Brain microvascular endothelial cell (primary cell): ENCODE measurements at regions not wholly inside any gene's neighbourhood (a gene's known extent, or its start where the extent isn't known, plus 50 kb on each side); places are given as distances from the start of the nearest gene placed in this dataset.

Source experiments
- DNase-seq: peaks from one replicate; pipeline ENCODE4 v3.0.0-alpha.2; 2020
- H3K27ac ChIP-seq: fragments of 250-450 bp; sonication (Bioruptor Pico); 2 replicates; pipeline ENCODE4 v1.5.1; 2020; ENCODE audit warnings: mild to moderate bottlenecking, moderate library complexity
- H3K27me3 ChIP-seq: fragments of 250-450 bp; sonication (Bioruptor Pico); replicated peaks from 2 replicates; pipeline ENCODE4 v1.5.1; 2020; ENCODE audit warnings: mild to moderate bottlenecking
- H3K36me3 ChIP-seq: fragments of 250-450 bp; sonication (Bioruptor Pico); replicated peaks from 2 replicates; pipeline ENCODE4 v1.5.1; 2020; ENCODE audit warnings: mild to moderate bottlenecking
- H3K4me3 ChIP-seq: 2 replicates; pipeline ENCODE4 v1.5.1; 2011; ENCODE audit warnings: low read depth, mild to moderate bottlenecking, control low read depth, low read length, moderate library complexity
- in situ Hi-C: cut with HindIII; loops from 2 replicates; pipeline ENCODE4 v1.10.0; 2017; ENCODE audit warnings: low sequenced_read_pairs, low pct_ligation_motif_present
- TF ChIP-seq, protein P1 (sequence below): IDR thresholded peaks from 2 replicates; pipeline ENCODE4 v1.5.1; 2011; ENCODE audit warnings: low read depth, mild to moderate bottlenecking, moderate library complexity, low read length, control low read depth, inconsistent platforms; ENCODE audit errors: missing control alignments

DNA sequence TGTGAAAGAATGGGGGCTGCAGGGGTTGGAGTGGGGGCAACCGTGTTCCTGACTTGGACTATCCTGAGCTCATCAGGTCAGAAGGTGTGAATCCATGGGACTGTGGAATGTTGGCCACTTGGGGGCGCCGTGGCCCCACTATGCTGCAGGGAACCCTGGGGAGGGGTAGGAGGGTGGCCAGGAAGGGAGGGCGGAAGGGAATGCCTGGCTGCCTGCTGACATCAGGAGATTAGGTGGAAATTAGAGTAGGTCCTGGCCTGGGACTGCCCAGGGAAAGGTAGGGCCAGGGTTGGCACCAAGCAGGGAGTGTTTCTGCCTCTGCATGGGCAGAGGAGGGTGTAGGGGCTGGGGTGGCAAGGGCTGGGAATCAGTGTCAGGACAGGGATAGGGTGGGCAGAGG, 65.8 kb upstream of the PRSS58 start:
- Histone ChIP-seq H3K4me3 (no peak overlapping the region), H3K27ac (no peak overlapping the region), H3K27me3 (no peaks in the 10 kb centered on the region), H3K36me3 (no peaks in the 10 kb centered on the region)
- TF ChIP-seq, protein P1, sequence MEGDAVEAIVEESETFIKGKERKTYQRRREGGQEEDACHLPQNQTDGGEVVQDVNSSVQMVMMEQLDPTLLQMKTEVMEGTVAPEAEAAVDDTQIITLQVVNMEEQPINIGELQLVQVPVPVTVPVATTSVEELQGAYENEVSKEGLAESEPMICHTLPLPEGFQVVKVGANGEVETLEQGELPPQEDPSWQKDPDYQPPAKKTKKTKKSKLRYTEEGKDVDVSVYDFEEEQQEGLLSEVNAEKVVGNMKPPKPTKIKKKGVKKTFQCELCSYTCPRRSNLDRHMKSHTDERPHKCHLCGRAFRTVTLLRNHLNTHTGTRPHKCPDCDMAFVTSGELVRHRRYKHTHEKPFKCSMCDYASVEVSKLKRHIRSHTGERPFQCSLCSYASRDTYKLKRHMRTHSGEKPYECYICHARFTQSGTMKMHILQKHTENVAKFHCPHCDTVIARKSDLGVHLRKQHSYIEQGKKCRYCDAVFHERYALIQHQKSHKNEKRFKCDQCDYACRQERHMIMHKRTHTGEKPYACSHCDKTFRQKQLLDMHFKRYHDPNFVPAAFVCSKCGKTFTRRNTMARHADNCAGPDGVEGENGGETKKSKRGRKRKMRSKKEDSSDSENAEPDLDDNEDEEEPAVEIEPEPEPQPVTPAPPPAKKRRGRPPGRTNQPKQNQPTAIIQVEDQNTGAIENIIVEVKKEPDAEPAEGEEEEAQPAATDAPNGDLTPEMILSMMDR, result peak; percentile 70
- in situ Hi-C loops, result no loop called here
- no peak for DNase-seq

DNA sequence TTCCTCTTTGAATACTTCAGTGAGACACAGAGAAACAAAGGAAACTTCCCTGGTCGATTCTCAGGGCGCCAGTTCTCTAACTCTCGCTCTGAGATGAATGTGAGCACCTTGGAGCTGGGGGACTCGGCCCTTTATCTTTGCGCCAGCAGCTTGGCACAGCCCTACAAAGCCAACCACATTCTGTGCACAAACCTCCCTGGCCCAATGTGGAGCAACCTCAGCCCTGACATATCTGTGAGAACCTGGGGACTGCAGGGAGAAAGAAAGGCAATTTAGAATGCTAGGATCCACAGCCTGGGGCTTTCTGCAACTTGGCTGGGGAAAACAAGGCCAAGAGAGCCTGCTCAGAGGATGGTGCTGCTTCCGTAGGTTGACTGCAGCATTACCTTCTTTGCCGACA, 63.5 kb upstream of the PRSS58 start:
- no peak overlapping the region for H3K4me3 ChIP-seq
- H3K36me3 ChIP-seq, result no peaks in the 10 kb centered on the region
- H3K27ac ChIP-seq, result no peak overlapping the region
- DNase-seq, result no peak
- TF ChIP-seq, protein P1, result no peak
- in situ Hi-C loops, result no loop called here
- no peaks in the 10 kb centered on the region for H3K27me3 ChIP-seq

DNA sequence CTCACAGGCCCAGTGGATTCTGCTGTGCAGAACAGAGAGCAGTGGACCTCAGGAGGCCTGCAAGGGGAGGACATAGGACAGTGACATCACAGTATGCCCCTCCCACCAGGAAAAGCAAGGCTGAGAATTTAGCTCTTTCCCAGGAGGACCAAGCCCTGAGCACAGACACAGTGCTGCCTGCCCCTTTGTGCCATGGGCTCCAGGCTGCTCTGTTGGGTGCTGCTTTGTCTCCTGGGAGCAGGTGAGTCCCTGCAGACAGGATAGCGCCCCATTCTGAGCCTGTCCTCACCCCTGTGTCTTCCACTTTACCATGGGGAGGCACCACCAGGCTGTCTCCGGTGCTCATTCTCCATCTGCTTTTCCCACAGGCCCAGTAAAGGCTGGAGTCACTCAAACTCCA, 63.0 kb upstream of the PRSS58 start:
- TF ChIP-seq, protein P1, result no peak
- in situ Hi-C loops, result no loop called here
- Histone ChIP-seq H3K36me3 (no peaks in the 10 kb centered on the region), H3K27me3 (no peaks in the 10 kb centered on the region), H3K27ac (no peak overlapping the region), H3K4me3 (no peak overlapping the region)
- DNase-seq, result no peak

DNA sequence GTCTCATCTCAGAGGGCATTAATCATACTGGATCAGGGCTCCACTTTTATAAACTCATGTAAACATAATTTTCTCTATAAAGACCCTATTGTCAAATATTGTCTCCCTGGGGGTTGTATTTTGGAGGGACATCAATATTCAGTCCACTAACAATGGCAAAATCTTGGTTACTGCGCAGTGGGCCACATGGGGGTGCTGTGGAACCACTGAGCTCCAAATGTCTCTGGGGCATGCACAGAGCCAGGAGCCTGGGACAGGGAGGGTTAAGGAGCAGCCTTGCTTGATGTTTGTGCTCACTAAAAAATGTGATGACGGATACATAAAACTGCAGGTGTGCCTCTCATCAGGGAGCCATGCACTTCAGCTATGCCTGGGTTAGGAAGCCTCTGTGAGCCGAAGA, 62.1 kb upstream of the PRSS58 start:
- in situ Hi-C loops, result no loop called here
- no peak for DNase-seq
- no peak overlapping the region for H3K27ac ChIP-seq
- TF ChIP-seq, protein P1, result peak; percentile 69
- H3K27me3 ChIP-seq, result no peaks in the 10 kb centered on the region
- H3K36me3 ChIP-seq, result no peaks in the 10 kb centered on the region
- no peak overlapping the region for H3K4me3 ChIP-seq

DNA sequence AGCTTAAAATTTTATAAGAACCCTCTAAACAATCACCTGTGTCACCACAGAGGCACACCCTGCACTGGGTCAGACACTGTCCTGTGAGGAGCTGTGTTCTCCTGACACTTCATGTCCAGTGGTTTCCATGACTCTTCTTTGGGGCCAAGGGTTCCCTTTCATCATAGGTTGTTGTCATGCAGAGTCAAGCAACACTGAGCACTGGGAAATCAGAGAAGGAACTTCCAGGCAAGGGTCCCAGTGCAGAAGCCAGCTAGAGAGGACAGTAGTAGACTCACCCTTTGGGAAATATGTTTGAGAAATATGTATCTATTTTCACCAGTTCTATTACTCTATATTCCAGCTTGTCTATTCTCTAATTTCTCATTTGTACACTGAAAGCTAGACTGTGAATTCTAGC, 56.4 kb upstream of the PRSS58 start:
- no peaks in the 10 kb centered on the region for H3K36me3 ChIP-seq
- TF ChIP-seq, protein P1, result no peak
- no peak overlapping the region for H3K27ac ChIP-seq
- no peak for DNase-seq
- no peaks in the 10 kb centered on the region for H3K27me3 ChIP-seq
- in situ Hi-C loops, result no loop called here
- H3K4me3 ChIP-seq, result no peak overlapping the region

DNA sequence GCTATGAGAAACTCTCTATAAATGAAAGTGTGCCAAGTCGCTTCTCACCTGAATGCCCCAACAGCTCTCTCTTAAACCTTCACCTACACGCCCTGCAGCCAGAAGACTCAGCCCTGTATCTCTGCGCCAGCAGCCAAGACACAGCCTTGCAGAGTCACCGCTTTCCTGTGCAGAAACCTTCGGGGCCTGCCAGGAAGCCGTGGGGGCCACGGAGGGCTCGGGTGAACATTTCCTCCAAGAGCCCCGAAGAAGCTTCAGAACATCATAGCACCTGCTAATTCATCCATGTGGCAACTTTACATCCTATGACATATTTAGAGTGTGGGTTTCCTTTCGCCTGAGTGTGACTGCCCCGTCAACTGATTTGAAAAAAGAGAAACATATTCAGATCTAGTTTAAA, 55.7 kb upstream of the PRSS58 start:
- Histone ChIP-seq H3K36me3 (no peaks in the 10 kb centered on the region), H3K27me3 (no peaks in the 10 kb centered on the region), H3K4me3 (no peak overlapping the region), H3K27ac (no peak overlapping the region)
- in situ Hi-C loops, result no loop called here
- no peak for DNase-seq
- TF ChIP-seq, protein P1, result no peak
